H1 (cell line): ENCODE measurements at regions not wholly inside any gene's neighbourhood (a gene's known extent, or its start where the extent isn't known, plus 50 kb on each side); places are given as distances from the start of the nearest gene placed in this dataset.

Experiments
- CTCF ChIA-PET: fragments of 300-600 bp; sonication (Branson Sonifier 250); formaldehyde crosslinking; loops from one replicate; lab custom pipeline; 2021; ENCODE audit not compliant: partially characterized antibody; lab: Charles Lee
- POLR2A ChIA-PET: fragments of 300-600 bp; sonication (Branson Sonifier 250); formaldehyde crosslinking; loops from one replicate; lab custom pipeline; 2021; ENCODE audit warnings: inconsistent platforms; ENCODE audit not compliant: partially characterized antibody; lab: Charles Lee
- DNase-seq, 2 experiments: peaks; one replicate each; pipeline versions ENCODE4 v3.0.0 to v3.0.0-alpha.2; 2010 to 2022; ENCODE audit warnings: low spot score in 2 of 2, low read depth in 1 of 2, mixed read lengths in 1 of 2
- FAIRE-seq: peaks from 2 replicates; lab custom pipeline; 2011; peaks lifted over from hg19 to GRCh38; lab: Jason Lieb, UNC
- H2AFZ ChIP-seq: 2 replicates; pipeline ENCODE4 v1.8.1; 2012; ENCODE audit warnings: low read length, inconsistent platforms
- H2AK5ac ChIP-seq: 2 replicates; pipeline ENCODE4 v1.6.1; 2013; ENCODE audit warnings: low read depth, low read length
- H2BK120ac ChIP-seq: replicated peaks from 2 replicates; pipeline ENCODE3; 2013; ENCODE audit warnings: low read depth, low read length, inconsistent platforms
- H2BK12ac ChIP-seq: 2 replicates; pipeline ENCODE4 v1.6.1; 2013; ENCODE audit warnings: low read depth, low read length
- H2BK15ac ChIP-seq: 2 replicates; pipeline ENCODE4 v1.6.1; 2013; ENCODE audit warnings: low read length
- H2BK20ac ChIP-seq: 2 replicates; pipeline ENCODE4 v1.6.1; 2013; ENCODE audit warnings: low read length
- H2BK5ac ChIP-seq: 2 replicates; pipeline ENCODE4 v1.6.1; 2013; ENCODE audit warnings: low read depth, low read length
- H3K14ac ChIP-seq: 2 replicates; pipeline ENCODE4 v1.6.1; 2013; ENCODE audit warnings: inconsistent platforms; ENCODE audit not compliant: insufficient read length
- H3K18ac ChIP-seq: 2 replicates; pipeline ENCODE4 v1.6.1; 2013; ENCODE audit warnings: low read length; ENCODE audit errors: extremely low read depth
- H3K23ac ChIP-seq: 2 replicates; pipeline ENCODE4 v1.6.1; 2013; ENCODE audit warnings: inconsistent platforms; ENCODE audit not compliant: insufficient read length
- H3K23me2 ChIP-seq: 2 replicates; pipeline ENCODE4 v1.6.1; 2013; ENCODE audit warnings: low read depth, low read length
- H3K27ac ChIP-seq: 2 replicates; pipeline ENCODE4 v1.6.1; 2011; ENCODE audit warnings: low read depth, low read length, inconsistent platforms
- H3K27me3 ChIP-seq, 4 experiments: replicated peaks in 1 of 4; 1 replicate in 1 of 4; 2 replicates in 3 of 4; pipeline versions ENCODE4 v1.6.1 to v1.8.1; 2011 to 2013; ENCODE audit warnings: low read length in 3 of 4, mild to moderate bottlenecking in 3 of 4, inconsistent platforms in 2 of 4, mixed read lengths in 2 of 4, moderate library complexity in 1 of 4; ENCODE audit not compliant: control insufficient read depth in 3 of 4, insufficient read depth in 3 of 4; ENCODE audit errors: extremely low read depth in 1 of 4
- H3K36me3 ChIP-seq, 4 experiments: 2 replicates each; pipeline versions ENCODE4 v1.6.1 to v1.8.1; 2011 to 2013; ENCODE audit warnings: mild to moderate bottlenecking in 4 of 4, low read length in 3 of 4, moderate library complexity in 2 of 4, control low read depth in 1 of 4, inconsistent platforms in 1 of 4; ENCODE audit not compliant: insufficient read depth in 4 of 4, control insufficient read depth in 2 of 4
- H3K4ac ChIP-seq: replicated peaks from 2 replicates; pipeline ENCODE3; 2013; ENCODE audit warnings: low read length, low read depth, mixed read lengths, inconsistent platforms; ENCODE audit not compliant: insufficient read length
- H3K4me1 ChIP-seq, 4 experiments: replicated peaks in 1 of 4; 1 replicate in 1 of 4; 2 replicates in 3 of 4; pipeline versions ENCODE4 v1.6.1 to v1.8.1; 2011 to 2013; ENCODE audit warnings: low read length in 3 of 4, inconsistent platforms in 2 of 4, mixed read lengths in 1 of 4; ENCODE audit not compliant: insufficient read depth in 4 of 4, control insufficient read depth in 3 of 4
- H3K4me2 ChIP-seq, 2 experiments: 2 replicates each; pipeline versions ENCODE4 v1.6.1 to v1.8.1; 2011 to 2013; ENCODE audit warnings: low read depth in 2 of 2, low read length in 2 of 2, control low read depth in 1 of 2, inconsistent platforms in 1 of 2, mild to moderate bottlenecking in 1 of 2; ENCODE audit not compliant: insufficient read depth in 1 of 2
- H3K4me3 ChIP-seq, 4 experiments: fragments of 200-600, 300-600 bp in 1 of 4; sonication (generic), shearing (Covaris generic), sonication (Bioruptor Twin) in 1 of 4; 2 replicates each; pipeline versions ENCODE4 v1.5.1 to v1.8.1; 2011 to 2016; ENCODE audit warnings: low read length in 4 of 4, low read depth in 3 of 4, control low read depth in 2 of 4, inconsistent platforms in 2 of 4, mild to moderate bottlenecking in 2 of 4, mixed read lengths in 1 of 4, moderate library complexity in 1 of 4; ENCODE audit not compliant: insufficient read depth in 2 of 4; ENCODE audit errors: extremely low read depth in 1 of 4
- H3K56ac ChIP-seq: replicated peaks from 2 replicates; pipeline ENCODE3; 2013; ENCODE audit warnings: low read depth, mild to moderate bottlenecking, mixed read lengths, low read length, inconsistent platforms; ENCODE audit not compliant: insufficient read length
- H3K79me1 ChIP-seq: 2 replicates; pipeline ENCODE4 v1.6.1; 2013; ENCODE audit warnings: low read depth, low read length, control low read depth
- H3K79me2 ChIP-seq, 2 experiments: 2 replicates each; pipeline versions ENCODE4 v1.6.1 to v1.8.1; 2012 to 2013; ENCODE audit warnings: low read length in 2 of 2, mild to moderate bottlenecking in 2 of 2, inconsistent platforms in 1 of 2; ENCODE audit not compliant: insufficient read depth in 2 of 2, control insufficient read depth in 1 of 2
- H3K9ac ChIP-seq, 4 experiments: replicated peaks in 1 of 4; 1 replicate in 1 of 4; 2 replicates in 3 of 4; pipeline versions ENCODE4 v1.6.1 to v1.8.1; 2011 to 2013; ENCODE audit warnings: low read depth in 3 of 4, low read length in 3 of 4, control low read depth in 2 of 4, mild to moderate bottlenecking in 2 of 4, moderate library complexity in 2 of 4, inconsistent platforms in 1 of 4; ENCODE audit errors: extremely low read depth in 1 of 4
- H3K9me3 ChIP-seq, 2 experiments: 2 replicates each; pipeline versions ENCODE4 v1.6.1 to v1.8.1; 2012 to 2013; ENCODE audit warnings: mild to moderate bottlenecking in 2 of 2, moderate library complexity in 2 of 2, control low read depth in 1 of 2, inconsistent platforms in 1 of 2, low read depth in 1 of 2, low read length in 1 of 2, mixed read lengths in 1 of 2; ENCODE audit not compliant: insufficient read depth in 2 of 2
- H4K20me1 ChIP-seq, 2 experiments: replicated peaks in 1 of 2; 2 replicates each; pipeline versions ENCODE3 to v1.8.1; 2011 to 2013; ENCODE audit warnings: inconsistent platforms in 2 of 2, low read length in 2 of 2, mild to moderate bottlenecking in 1 of 2; ENCODE audit not compliant: insufficient read depth in 2 of 2, control insufficient read depth in 1 of 2
- H4K5ac ChIP-seq: 2 replicates; pipeline ENCODE4 v1.6.1; 2013; ENCODE audit warnings: low read length, low read depth, mixed read lengths, inconsistent platforms; ENCODE audit not compliant: insufficient read length
- H4K8ac ChIP-seq: 2 replicates; pipeline ENCODE4 v1.8.0; 2013; ENCODE audit warnings: mild to moderate bottlenecking, moderate library complexity, low read length, inconsistent platforms; ENCODE audit not compliant: insufficient read depth; ENCODE audit errors: extremely low read depth
- H4K91ac ChIP-seq: replicated peaks from 2 replicates; pipeline ENCODE3; 2013; ENCODE audit warnings: low read length, mixed read lengths, inconsistent platforms; ENCODE audit not compliant: insufficient read length
- BACH1 ChIP-seq: IDR thresholded peaks from 2 replicates; pipeline ENCODE4 v1.6.1; 2012; ENCODE audit warnings: low read length, improper control_type of control experiment
- CEBPB ChIP-seq: IDR thresholded peaks from 2 replicates; pipeline ENCODE4 v1.6.1; 2012; ENCODE audit warnings: low read depth, low read length
- RAD21 ChIP-seq, 2 experiments: IDR thresholded peaks in 1 of 2; conservative IDR thresholded peaks in 1 of 2; 2 replicates each; pipeline ENCODE4 v1.6.1; 2011; ENCODE audit warnings: low read depth in 2 of 2, low read length in 2 of 2, improper control_type of control experiment in 1 of 2, inconsistent platforms in 1 of 2, mild to moderate bottlenecking in 1 of 2, moderate library complexity in 1 of 2
- SIN3A ChIP-seq, 2 experiments: IDR thresholded peaks in 1 of 2; conservative IDR thresholded peaks in 1 of 2; 2 replicates each; pipeline ENCODE4 v1.6.1; 2011 to 2012; ENCODE audit warnings: low read length in 2 of 2, improper control_type of control experiment in 1 of 2, low read depth in 1 of 2, mild to moderate bottlenecking in 1 of 2
- SP1 ChIP-seq: IDR thresholded peaks from 2 replicates; pipeline ENCODE4 v1.6.1; 2011; ENCODE audit warnings: low read depth, low read length
- WGBS, 2 experiments: shearing (Covaris generic) in 1 of 2; methylation state at CpG; one replicate each; pipeline versions ENCODE4 v1.1.6 to v1.1.7; 2013 to 2015; ENCODE audit warnings: low lambda C conversion rate in 2 of 2, mixed read lengths in 2 of 2, inconsistent platforms in 1 of 2, low coverage in 1 of 2, missing lambda C conversion rate in 1 of 2; ENCODE audit not compliant: insufficient replicate concordance in 2 of 2, insufficient coverage in 1 of 2, insufficient read length in 1 of 2; ENCODE audit errors: extremely low coverage in 1 of 2, missing lambda C conversion rate in 1 of 2; 5-methylcytosine and 5-hydroxymethylcytosine counted together

DNA sequence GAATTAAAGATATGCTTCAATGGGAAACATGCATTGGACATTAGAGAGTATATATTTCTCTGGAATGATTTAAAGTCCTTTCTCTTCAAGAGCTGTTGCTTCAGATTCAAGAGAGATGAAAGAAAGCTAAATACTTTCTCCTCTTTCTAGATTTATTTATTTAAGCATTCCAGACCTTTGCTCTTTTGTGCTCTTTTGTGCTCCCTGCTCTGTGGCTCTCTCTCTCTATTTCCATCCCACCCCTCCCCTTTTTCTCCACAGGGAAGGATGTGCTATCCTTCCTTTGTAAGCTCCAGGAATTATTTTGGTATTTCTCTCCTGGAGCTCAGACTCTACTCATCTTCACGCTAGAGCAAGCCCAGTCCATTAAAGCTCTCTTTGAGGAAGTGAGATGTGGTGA, 871.9 kb upstream of the GBE1 start:
- no peak overlapping the region for H2BK12ac ChIP-seq
- H2BK5ac ChIP-seq = no peak overlapping the region
- H2BK15ac ChIP-seq = no peak overlapping the region
- no peaks in the 10 kb centered on the region for H3K36me3 ChIP-seq
- TF ChIP-seq BACH1 (no peak), SIN3A (conservative IDR thresholded peaks at IDR 0.05 in 1 of 2, IDR thresholded peaks at IDR 0.05 in 1 of 2; ENCODE audit: low read depth in 1 of 2, low read length in 2 of 2) (no peak), SP1 (no peak), CEBPB (no peak), RAD21 (IDR thresholded peaks at IDR 0.05 in 1 of 2, conservative IDR thresholded peaks at IDR 0.05 in 1 of 2; ENCODE audit: low read depth in 2 of 2, low read length in 2 of 2) (no peak)
- H4K20me1 ChIP-seq = no peaks in the 10 kb centered on the region
- no peak overlapping the region for H3K4ac ChIP-seq
- FAIRE-seq = no peak
- no peak overlapping the region for H2AK5ac ChIP-seq
- no peak overlapping the region for H2BK20ac ChIP-seq
- no peaks in the 10 kb centered on the region for H3K79me2 ChIP-seq
- H3K9me3 ChIP-seq = no peaks in the 10 kb centered on the region
- no peak overlapping the region for H4K91ac ChIP-seq
- H3K14ac ChIP-seq = no peak overlapping the region
- no peak overlapping the region for H4K5ac ChIP-seq
- H3K27me3 ChIP-seq = no peaks in the 10 kb centered on the region
- H3K23ac ChIP-seq = no peak overlapping the region
- H2AFZ ChIP-seq = no peak overlapping the region
- no peak overlapping the region for H3K9ac ChIP-seq
- no peak overlapping the region; a peak in 1 of 4 replicates for H3K4me2 ChIP-seq
- no peak overlapping the region for H2BK120ac ChIP-seq
- H3K27ac ChIP-seq = no peak overlapping the region
- no peak overlapping the region for H3K56ac ChIP-seq
- no peaks in the 10 kb centered on the region for H3K23me2 ChIP-seq
- DNase-seq = no peak
- 40% methylated on average over 1 of the region's 1 CpG; no CpG with 5 or more reads in 1 of the 2 experiments for WGBS, 2 experiments
- POLR2A ChIA-PET = no interaction called here
- H3K18ac ChIP-seq = no peak overlapping the region
- no peaks in the 10 kb centered on the region; a peak in 1 of 7 replicates for H3K4me1 ChIP-seq
- H3K79me1 ChIP-seq = no peaks in the 10 kb centered on the region
- CTCF ChIA-PET = interaction anchor here (1.4 kb wide), 1 partner anchor 11 kb away, joined by 4 read pairs; no protein-coding TSS in a partner anchor
- H4K8ac ChIP-seq = no peak overlapping the region
- no peak overlapping the region for H3K4me3 ChIP-seq
